NCI-H1105 treated with DMSO at 0.1 percent for 48 hours (cell line): ENCODE measurements at regions not wholly inside any gene's neighbourhood (a gene's known extent, or its start where the extent isn't known, plus 50 kb on each side); places are given as distances from the start of the nearest gene placed in this dataset.
A peak's percentile ranks its signal among the peaks of the same experiment; 100 is the strongest.

Experiments used
- DNase-seq: peaks from one replicate; lab custom pipeline; 2025; lab: John Stamatoyannopoulos, UW

DNA sequence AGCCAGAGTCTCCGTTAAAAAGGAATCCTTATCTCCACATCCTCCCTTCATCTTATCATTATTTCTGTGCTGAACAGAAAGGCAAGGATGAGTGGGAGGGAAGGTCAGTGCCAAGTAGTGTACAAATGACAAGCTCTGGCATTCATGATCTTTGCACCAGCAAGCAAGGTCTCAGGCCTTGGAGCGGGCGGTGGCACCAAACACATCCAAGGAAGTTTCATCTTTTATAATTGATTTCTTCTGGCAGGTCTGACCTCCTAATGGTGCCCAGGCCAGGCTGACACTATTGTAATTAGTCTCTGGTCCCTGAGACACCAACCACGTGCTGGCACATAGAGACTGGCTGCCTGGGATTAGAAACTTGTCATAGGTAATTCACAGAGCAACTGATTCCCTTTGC lies 336.6 kb downstream of the EN1 start:
- no peak for DNase-seq

GRCh38 chr2:118509319-118510004 lies 338.0 kb downstream of the EN1 start:
- DNase-seq: no peak

DNA sequence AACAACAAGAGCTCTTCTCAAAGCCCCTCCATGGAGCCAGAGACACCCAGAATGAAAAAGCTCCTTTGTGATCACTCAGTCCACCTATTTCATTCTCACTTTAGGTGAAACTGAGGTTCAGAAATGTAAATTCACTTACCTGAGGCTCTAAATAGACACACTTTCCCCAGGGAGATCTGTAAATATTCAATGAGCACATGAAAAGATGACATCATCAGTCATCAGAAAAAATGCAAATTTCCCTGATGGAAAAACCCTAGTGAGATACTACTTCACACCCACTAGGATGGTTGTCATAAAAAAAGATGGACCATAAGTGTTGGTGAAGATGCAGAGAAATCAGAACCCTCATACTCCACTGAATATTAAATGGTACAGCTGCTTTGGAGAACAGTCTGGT lies 339.2 kb downstream of the EN1 start:
- DNase-seq: no peak

GRCh38 chr2:118505436-118505835 lies 342.0 kb downstream of the EN1 start:
- DNase-seq: no peak

DNA sequence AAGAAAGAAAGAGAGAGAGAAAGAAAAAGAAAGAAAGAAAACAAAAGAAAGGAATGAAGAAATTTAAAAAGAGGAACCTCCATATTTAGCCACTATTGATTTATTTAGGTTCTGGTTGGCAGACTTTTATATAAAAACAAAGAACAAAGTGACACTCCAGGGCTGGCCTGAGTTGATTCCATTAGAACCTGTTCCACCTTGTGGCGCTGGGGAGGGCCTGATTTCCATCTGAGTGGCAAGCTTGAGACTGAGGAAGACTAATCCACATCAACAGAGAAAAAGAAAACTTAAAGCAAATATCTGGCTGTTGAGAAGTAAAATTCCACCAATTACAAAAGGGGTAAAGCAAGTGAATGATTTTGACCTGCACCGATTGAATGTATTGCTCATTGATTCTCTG lies 345.3 kb downstream of the EN1 start:
- no peak for DNase-seq

GRCh38 chr2:118498943-118499342 lies 348.5 kb downstream of the EN1 start:
- no peak for DNase-seq

DNA sequence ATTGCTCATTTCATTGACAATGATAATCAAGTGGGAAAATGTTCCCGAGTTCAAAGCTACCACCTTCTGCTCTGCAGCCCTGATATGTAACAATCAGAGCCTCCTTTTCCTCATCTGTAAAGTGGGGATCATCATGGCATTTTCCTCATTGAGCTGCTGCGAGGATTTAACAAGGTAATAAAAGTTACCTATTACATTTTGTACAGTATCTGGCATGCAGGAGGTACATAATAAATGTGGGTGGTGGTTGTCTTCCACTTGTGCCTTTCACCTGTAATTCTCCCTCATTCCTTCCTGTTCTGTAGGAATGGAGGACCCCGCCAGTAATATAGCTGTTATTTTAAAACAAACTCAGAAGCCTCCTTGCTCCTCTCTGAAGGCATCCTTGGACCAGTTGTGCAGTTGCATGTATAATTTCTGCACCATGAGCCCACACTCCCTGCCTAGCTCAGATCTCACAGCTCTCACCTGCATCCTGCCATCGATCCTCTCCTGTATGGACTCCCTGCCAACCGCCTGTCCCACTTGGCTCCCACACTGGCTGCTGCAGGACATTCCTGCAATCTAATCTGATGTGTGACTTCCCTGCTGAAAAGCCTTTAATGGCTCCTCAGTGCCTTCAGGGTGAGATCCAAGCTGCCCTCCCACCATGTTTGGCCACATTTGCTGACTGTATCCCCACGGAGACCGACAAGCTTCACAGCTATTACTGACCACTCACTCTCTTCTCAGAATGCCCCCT lies 350.4 kb downstream of the EN1 start:
- DNase-seq: no peak

DNA sequence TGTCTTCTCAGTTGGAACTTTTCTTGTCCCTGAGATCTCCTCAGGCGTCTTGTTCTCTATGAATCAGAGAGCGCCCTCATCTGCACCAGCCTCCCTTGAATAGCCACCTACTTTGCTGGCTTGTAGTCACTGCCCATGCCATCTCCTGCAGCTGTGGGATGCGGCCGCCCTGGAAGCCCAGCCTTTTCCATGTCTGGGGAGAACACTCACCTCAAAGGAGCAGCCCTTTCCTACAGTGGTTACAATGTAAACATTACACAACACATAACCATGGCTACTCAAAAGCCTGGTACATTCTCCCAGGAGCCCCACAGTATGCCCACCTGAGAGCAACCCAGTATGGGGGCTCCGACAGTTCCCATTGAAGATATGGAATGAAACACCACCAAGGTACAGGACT lies 351.0 kb downstream of the EN1 start:
- DNase-seq: no peak

- DNase-seq: no peak
Measured at GRCh38 chr2:118495290-118495689, 352.2 kb downstream of the EN1 start.

GRCh38 chr2:118493213-118493612 lies 354.2 kb downstream of the EN1 start:
- no peak for DNase-seq

DNA sequence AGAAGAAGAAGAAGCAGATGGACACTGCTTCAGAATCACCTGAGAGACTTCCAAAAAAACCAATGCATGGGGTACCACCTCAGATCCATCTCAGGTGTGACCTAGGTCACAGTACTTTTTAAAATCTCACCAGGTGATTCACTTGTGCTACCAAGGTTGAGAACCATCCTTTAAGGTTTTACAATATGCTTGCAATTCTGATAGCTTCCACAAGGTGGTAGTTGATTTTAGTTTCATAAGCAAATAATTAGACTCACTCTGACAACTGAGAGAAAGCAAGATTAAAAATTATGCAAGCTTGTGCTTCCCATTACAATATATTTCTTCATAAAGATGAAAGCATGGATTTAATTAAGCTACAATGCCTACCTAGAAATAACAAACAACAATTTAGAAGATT lies 355.1 kb downstream of the EN1 start:
- no peak for DNase-seq

DNA sequence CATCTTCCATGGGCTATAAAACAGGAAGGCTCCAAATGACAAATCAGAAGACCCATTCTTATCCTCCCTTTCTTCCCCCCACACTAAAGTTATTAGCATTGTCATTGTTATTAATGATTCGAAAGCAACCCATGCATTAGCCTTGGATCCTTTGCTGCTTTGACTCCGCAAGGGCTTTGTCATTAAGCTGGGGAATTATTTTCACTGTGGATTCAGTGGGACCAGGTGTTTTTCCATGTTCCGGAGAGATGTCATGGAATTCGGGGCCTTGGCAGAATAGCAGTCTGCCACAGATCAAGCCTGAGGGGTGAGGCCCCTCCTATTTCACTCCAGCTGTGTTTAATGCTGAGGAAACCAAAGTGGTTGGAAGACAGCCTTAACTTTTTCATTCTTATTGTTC lies 357.1 kb downstream of the EN1 start:
- no peak for DNase-seq

GRCh38 chr2:118489712-118490299 lies 357.6 kb downstream of the EN1 start:
- DNase-seq: no peak

GRCh38 chr2:118481299-118481698 lies 366.1 kb downstream of the EN1 start:
- DNase-seq: no peak

- DNase-seq: no peak
Measured at GRCh38 chr2:118479020-118479419, 368.4 kb downstream of the EN1 start.

GRCh38 chr2:118477111-118477862 lies 370.2 kb downstream of the EN1 start:
- DNase-seq: no peak

- DNase-seq: no peak
Measured at GRCh38 chr2:118475622-118476205, 371.7 kb downstream of the EN1 start.

GRCh38 chr2:118474541-118474920 lies 372.9 kb downstream of the EN1 start:
- no peak for DNase-seq

GRCh38 chr2:118473846-118474540 lies 373.5 kb downstream of the EN1 start:
- DNase-seq: peak; percentile 85

GRCh38 chr2:118473241-118473640 lies 374.2 kb downstream of the EN1 start:
- no peak for DNase-seq

DNA sequence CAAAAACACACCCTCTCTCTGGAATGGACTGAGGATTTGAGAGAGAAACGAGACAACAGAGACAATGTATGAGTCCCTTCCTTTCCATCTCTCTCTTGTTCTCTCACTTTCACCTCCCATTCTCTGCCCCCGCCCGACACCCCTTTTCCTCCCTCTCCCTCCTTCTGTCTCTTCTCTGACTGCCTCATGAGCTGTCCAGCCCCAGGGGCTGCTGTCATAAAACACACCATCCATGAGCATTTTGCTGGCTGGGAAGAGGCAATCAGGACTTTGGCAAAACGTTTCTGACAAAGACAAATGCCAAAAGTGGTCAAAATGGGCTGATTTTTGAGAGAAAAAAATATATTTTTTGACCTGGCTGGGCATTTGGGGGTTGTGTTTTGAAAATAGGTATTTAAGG lies 377.2 kb downstream of the EN1 start:
- no peak for DNase-seq

DNA sequence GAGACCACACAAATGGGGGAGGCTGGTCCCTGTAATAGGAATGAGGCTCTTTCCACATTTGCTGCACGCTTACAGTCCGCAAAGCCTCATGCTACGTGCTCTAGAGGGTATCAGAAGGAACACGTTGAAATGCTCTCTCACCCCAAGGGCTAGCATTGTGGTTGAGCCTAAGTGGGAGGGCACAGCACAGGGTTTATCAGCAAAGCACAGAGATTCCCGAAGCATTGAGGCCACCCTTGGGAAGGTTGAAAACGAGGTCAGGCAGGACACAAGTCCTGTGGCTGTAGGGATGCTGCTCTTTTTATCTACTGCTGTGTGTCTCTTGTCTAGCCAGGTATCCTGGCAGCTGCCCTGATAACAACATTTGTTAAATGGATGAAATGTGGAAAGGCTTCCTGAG lies 378.3 kb downstream of the EN1 start:
- DNase-seq: no peak
